Common myeloid progenitor, CD34-positive (primary cell): ENCODE measurements at regions not wholly inside any gene's neighbourhood (a gene's known extent, or its start where the extent isn't known, plus 50 kb on each side); places are given as distances from the start of the nearest gene placed in this dataset.

Experiments used
- CTCF ChIA-PET: fragments of 350-600 bp; sonication (Branson Sonifier 250); formaldehyde crosslinking; loops from one replicate; lab custom pipeline; 2021; ENCODE audit warnings: antibody characterized with exemption; lab: Charles Lee
- POLR2A ChIA-PET: fragments of 350-600 bp; sonication (Branson Sonifier 250); formaldehyde crosslinking; loops from one replicate; lab custom pipeline; 2021; ENCODE audit warnings: antibody characterized with exemption; lab: Charles Lee
- DNase-seq, 3 donors: peaks; one replicate each; pipeline versions ENCODE4 v3.0.0 to v3.0.0-alpha.2; 2013
- H3K27ac ChIP-seq, 2 experiments: 1 replicate in 1 of 2; 2 replicates in 1 of 2; pipeline ENCODE4 v1.7.0; 2013; ENCODE audit warnings: inconsistent platforms in 2 of 2, low read length in 2 of 2, mild to moderate bottlenecking in 2 of 2, low read depth in 1 of 2, moderate library complexity in 1 of 2; ENCODE audit not compliant: severe bottlenecking in 2 of 2, insufficient read depth in 1 of 2, poor library complexity in 1 of 2
- H3K27me3 ChIP-seq, 5 experiments: replicated peaks in 2 of 5; 1 replicate in 3 of 5; 2 replicates in 2 of 5; pipeline versions ENCODE4 v1.6.1 to v1.7.0; 2013; ENCODE audit warnings: low read length in 4 of 5, mild to moderate bottlenecking in 2 of 5, moderate library complexity in 2 of 5, inconsistent platforms in 1 of 5; ENCODE audit not compliant: insufficient read depth in 5 of 5, control insufficient read depth in 4 of 5
- H3K36me3 ChIP-seq, 4 experiments: 1 replicate in 2 of 4; 2 replicates in 2 of 4; pipeline versions ENCODE4 v1.6.1 to v1.7.0; 2013; ENCODE audit warnings: low read length in 3 of 4, control low read depth in 1 of 4, mild to moderate bottlenecking in 1 of 4; ENCODE audit not compliant: control insufficient read depth in 4 of 4, insufficient read depth in 4 of 4
- H3K4me1 ChIP-seq, 4 experiments: 1 replicate in 3 of 4; 2 replicates in 1 of 4; pipeline versions ENCODE4 v1.6.1 to v1.7.1; 2013; ENCODE audit warnings: low read length in 3 of 4, mild to moderate bottlenecking in 3 of 4, control low read depth in 1 of 4, inconsistent platforms in 1 of 4, moderate library complexity in 1 of 4; ENCODE audit not compliant: control insufficient read depth in 4 of 4, insufficient read depth in 4 of 4; ENCODE audit errors: control extremely low read depth in 1 of 4
- H3K4me3 ChIP-seq, 7 experiments: 1 replicate in 4 of 7; 2 replicates in 3 of 7; pipeline versions ENCODE4 v1.5.1 to v1.7.0; 2013; ENCODE audit warnings: mild to moderate bottlenecking in 7 of 7, low read length in 6 of 7, moderate library complexity in 6 of 7, inconsistent platforms in 2 of 7, low read depth in 2 of 7, control low read depth in 1 of 7; ENCODE audit not compliant: insufficient read depth in 4 of 7, control insufficient read depth in 1 of 7; ENCODE audit errors: extremely low read depth in 1 of 7
- H3K9me3 ChIP-seq, 5 experiments: 1 replicate in 4 of 5; 2 replicates in 1 of 5; pipeline versions ENCODE4 v1.6.1 to v1.7.1; 2013; ENCODE audit warnings: low read length in 4 of 5, mild to moderate bottlenecking in 2 of 5, inconsistent platforms in 1 of 5, low read depth in 1 of 5, moderate library complexity in 1 of 5; ENCODE audit not compliant: control insufficient read depth in 4 of 5, insufficient read depth in 2 of 5; ENCODE audit errors: control extremely low read depth in 1 of 5
- WGBS: methylation state at CpG from one replicate; pipeline ENCODE4 v1.1.5; 2013; ENCODE audit not compliant: insufficient coverage; 5-methylcytosine and 5-hydroxymethylcytosine counted together

GRCh38 chr3:28117598-28117997, 123.8 kb upstream of the CMC1 start:
- no peaks in the 10 kb centered on the region for H3K9me3 ChIP-seq
- ChIA-PET CTCF (no interaction called here), POLR2A (no interaction called here)
- 92% methylated on average over 2 of the region's 2 CpGs for WGBS
- no peak overlapping the region for H3K27ac ChIP-seq
- H3K27me3 ChIP-seq = no peaks in the 10 kb centered on the region
- no peak overlapping the region for H3K4me3 ChIP-seq
- DNase-seq = no peak
- H3K36me3 ChIP-seq = no peaks in the 10 kb centered on the region
- H3K4me1 ChIP-seq = no peaks in the 10 kb centered on the region

DNA sequence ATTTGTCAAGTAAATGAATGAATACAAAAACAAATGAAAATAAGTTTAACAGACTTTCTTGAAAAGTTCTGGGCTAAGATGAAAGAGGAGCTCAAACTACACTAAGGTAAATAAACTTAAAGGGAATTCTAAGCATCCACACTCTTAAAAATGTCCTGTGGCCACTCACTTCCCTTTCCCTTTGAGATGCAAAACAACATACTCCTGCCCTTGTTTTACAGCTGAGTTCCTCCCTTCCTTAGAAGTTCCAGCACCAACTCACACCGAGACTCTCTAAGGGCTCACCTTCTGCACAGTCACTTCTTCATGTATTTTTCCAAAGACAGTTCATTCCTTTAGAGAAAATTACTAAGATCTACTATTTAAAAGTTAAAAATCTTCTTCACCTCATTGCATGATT, 123.3 kb upstream of the CMC1 start:
- Histone ChIP-seq H3K36me3 (no peaks in the 10 kb centered on the region), H3K9me3 (no peaks in the 10 kb centered on the region), H3K27me3 (no peaks in the 10 kb centered on the region), H3K27ac (no peak overlapping the region), H3K4me1 (no peaks in the 10 kb centered on the region), H3K4me3 (no peak overlapping the region)
- no peak for DNase-seq
- CTCF ChIA-PET = no interaction called here
- 71% methylated on average over 1 of the region's 1 CpG for WGBS
- POLR2A ChIA-PET = no interaction called here

GRCh38 chr3:28122227-28122626, 119.2 kb upstream of the CMC1 start:
- WGBS = 95% methylated on average over 3 of the region's 4 CpGs
- POLR2A ChIA-PET = no interaction called here

GRCh38 chr3:28124882-28125281, 116.5 kb upstream of the CMC1 start:
- WGBS = 100% methylated on average over 1 of the region's 3 CpGs
- CTCF ChIA-PET = no interaction called here

More at GRCh38 chr3:28122227-28122626, 119.2 kb upstream of the CMC1 start:
- Histone ChIP-seq H3K27ac (no peak overlapping the region), H3K4me3 (no peak overlapping the region), H3K9me3 (no peaks in the 10 kb centered on the region), H3K4me1 (no peaks in the 10 kb centered on the region), H3K36me3 (no peaks in the 10 kb centered on the region), H3K27me3 (no peaks in the 10 kb centered on the region)
- no peak for DNase-seq
- CTCF ChIA-PET = no interaction called here

DNA sequence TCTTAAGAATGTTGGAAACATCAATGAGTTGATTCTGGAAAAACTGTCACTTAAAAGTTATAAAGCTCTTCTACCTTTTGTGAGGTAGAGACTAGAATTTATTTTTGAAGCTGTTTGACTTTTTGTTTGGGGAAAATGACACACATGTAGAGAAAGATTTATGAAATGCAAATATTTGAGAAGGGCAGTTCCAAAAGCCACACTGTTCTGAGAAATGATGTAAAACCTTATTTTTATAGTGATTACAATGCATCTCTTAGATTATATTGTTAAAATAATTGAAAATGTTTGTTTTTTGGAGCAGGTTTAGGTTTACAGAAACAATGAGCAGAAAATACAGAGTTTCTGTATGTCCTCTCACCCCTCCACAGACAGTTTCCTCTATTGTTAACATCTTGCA, 116.1 kb upstream of the CMC1 start:
- Histone ChIP-seq H3K4me1 (no peaks in the 10 kb centered on the region), H3K27ac (no peak overlapping the region), H3K4me3 (no peak overlapping the region), H3K9me3 (no peaks in the 10 kb centered on the region), H3K36me3 (no peaks in the 10 kb centered on the region), H3K27me3 (no peaks in the 10 kb centered on the region)
- CTCF ChIA-PET = no interaction called here
- no peak for DNase-seq
- POLR2A ChIA-PET = no interaction called here

More at GRCh38 chr3:28124882-28125281, 116.5 kb upstream of the CMC1 start:
- Histone ChIP-seq H3K36me3 (no peaks in the 10 kb centered on the region), H3K4me1 (no peaks in the 10 kb centered on the region), H3K4me3 (no peak overlapping the region), H3K9me3 (no peaks in the 10 kb centered on the region), H3K27me3 (no peaks in the 10 kb centered on the region), H3K27ac (no peak overlapping the region)
- POLR2A ChIA-PET = no interaction called here
- DNase-seq = no peak

DNA sequence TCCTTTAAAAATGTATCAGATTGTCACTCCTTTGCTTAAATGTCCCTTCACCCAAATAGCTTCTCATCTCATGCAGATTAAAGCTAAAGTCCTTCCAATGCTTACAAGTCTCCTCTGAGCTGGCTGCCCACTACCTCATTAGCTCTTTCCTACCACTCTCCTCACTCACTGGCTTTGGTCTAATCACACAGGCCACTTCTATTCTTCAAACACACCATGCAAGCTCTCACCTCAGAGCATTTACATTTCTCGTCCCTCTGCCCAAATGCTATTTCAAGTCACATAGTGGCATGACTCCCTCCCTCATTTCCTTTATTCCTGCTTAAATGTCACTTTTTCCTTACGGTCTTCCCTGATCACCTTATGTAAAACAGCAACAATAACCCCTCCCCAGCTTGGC, 110.6 kb upstream of the CMC1 start:
- Histone ChIP-seq H3K4me3 (no peak overlapping the region), H3K27ac (no peak overlapping the region), H3K27me3 (no peaks in the 10 kb centered on the region), H3K36me3 (no peaks in the 10 kb centered on the region), H3K9me3 (no peaks in the 10 kb centered on the region), H3K4me1 (no peaks in the 10 kb centered on the region)
- DNase-seq = no peak
- ChIA-PET CTCF (no interaction called here), POLR2A (no interaction called here)
- WGBS = 96% methylated on average over 2 of the region's 2 CpGs

DNA sequence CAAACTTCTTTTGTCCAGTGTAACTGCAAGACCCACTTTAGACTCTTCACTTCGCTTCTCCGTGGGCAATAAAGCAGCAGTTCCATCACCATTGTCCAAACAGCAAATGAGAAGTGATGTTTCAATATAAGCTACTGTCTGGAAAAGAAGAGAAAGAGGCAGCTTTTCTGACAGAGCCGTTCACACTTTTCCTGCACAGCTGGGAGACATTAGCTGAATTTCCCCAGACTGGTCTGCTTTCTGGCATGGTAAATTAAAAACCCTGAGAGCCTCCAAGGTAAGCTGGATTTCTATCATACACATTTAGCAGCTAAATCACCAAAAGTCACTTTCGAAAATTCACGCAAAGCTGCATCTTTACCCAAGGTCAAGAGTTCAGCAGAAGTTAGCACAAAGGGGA, 108.5 kb upstream of the CMC1 start:
- ChIA-PET CTCF (no interaction called here), POLR2A (no interaction called here)
- WGBS = 100% methylated on average over 3 of the region's 5 CpGs

More for the DNA sequence above, 108.5 kb upstream of the CMC1 start:
- DNase-seq = no peak
- Histone ChIP-seq H3K4me3 (no peak overlapping the region), H3K27me3 (no peaks in the 10 kb centered on the region), H3K36me3 (no peaks in the 10 kb centered on the region), H3K4me1 (no peaks in the 10 kb centered on the region), H3K9me3 (no peaks in the 10 kb centered on the region), H3K27ac (no peak overlapping the region)
